ENCODE measurements at regions not wholly inside any gene's neighbourhood (a gene's known extent, or its start where the extent isn't known, plus 50 kb on each side); places are given as distances from the start of the nearest gene placed in this dataset.

DNA sequence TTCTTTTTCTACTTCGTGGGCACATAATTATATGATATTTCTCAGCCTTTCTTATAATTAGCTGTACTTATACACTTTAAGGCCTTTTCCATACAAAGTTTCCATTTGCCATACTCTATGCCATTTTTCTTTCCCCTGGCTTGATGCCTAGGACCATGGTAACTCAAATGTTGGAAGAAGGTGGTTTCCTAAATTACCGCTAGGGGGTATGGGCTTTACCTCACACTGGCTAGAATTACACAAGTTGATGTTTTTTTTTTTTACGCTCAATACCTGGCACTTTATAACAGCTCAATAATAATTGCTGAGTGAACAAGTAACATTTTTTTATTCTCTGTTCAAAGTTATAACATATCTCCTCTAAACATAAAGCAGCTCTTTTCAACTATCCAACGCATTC lies 306.8 kb upstream of the LRFN5 start:
- TF ChIP-seq, protein P1, sequence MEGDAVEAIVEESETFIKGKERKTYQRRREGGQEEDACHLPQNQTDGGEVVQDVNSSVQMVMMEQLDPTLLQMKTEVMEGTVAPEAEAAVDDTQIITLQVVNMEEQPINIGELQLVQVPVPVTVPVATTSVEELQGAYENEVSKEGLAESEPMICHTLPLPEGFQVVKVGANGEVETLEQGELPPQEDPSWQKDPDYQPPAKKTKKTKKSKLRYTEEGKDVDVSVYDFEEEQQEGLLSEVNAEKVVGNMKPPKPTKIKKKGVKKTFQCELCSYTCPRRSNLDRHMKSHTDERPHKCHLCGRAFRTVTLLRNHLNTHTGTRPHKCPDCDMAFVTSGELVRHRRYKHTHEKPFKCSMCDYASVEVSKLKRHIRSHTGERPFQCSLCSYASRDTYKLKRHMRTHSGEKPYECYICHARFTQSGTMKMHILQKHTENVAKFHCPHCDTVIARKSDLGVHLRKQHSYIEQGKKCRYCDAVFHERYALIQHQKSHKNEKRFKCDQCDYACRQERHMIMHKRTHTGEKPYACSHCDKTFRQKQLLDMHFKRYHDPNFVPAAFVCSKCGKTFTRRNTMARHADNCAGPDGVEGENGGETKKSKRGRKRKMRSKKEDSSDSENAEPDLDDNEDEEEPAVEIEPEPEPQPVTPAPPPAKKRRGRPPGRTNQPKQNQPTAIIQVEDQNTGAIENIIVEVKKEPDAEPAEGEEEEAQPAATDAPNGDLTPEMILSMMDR (IDR thresholded peaks at IDR 0.05): no peak
- no peak for TF ChIP-seq SIN3A (IDR thresholded peaks at IDR 0.05; ENCODE audit: borderline replicate concordance, low read depth, low read length)
- no peak for TF ChIP-seq CHD2 (IDR thresholded peaks at IDR 0.05; ENCODE audit: low read length, partially characterized antibody)
- TF ChIP-seq EZH2phosphoT487 (IDR thresholded peaks at IDR 0.05; ENCODE audit: borderline replicate concordance, low read depth): no peak
